Spinal cord (tissue), 9 donors: ENCODE measurements at regions not wholly inside any gene's neighbourhood (a gene's known extent, or its start where the extent isn't known, plus 50 kb on each side); places are given as distances from the start of the nearest gene placed in this dataset.

Experiments
- DNase-seq, 6 donors: peaks; one replicate each; pipeline versions ENCODE4 v3.0.0 to v3.0.0-alpha.2; 2013 to 2015; ENCODE audit warnings: low spot score in 6 of 6, low read depth in 4 of 6
- H3K27ac ChIP-seq: one replicate; pipeline ENCODE4 v1.5.1; 2013; ENCODE audit warnings: low read depth, low read length, control low read depth
- H3K27me3 ChIP-seq: one replicate; pipeline ENCODE4 v1.6.1; 2013; ENCODE audit warnings: low read length; ENCODE audit not compliant: control insufficient read depth, insufficient read depth
- H3K36me3 ChIP-seq: one replicate; pipeline ENCODE4 v1.6.1; 2013; ENCODE audit warnings: low read length; ENCODE audit not compliant: control insufficient read depth, insufficient read depth
- H3K4me1 ChIP-seq: one replicate; pipeline ENCODE4 v1.6.1; 2013; ENCODE audit warnings: low read length; ENCODE audit not compliant: control insufficient read depth, insufficient read depth
- H3K4me3 ChIP-seq: one replicate; pipeline ENCODE4 v1.5.1; 2013; ENCODE audit warnings: low read depth, low read length, control low read depth
- H3K9me3 ChIP-seq: one replicate; pipeline ENCODE4 v1.6.1; 2013; ENCODE audit warnings: low read length; ENCODE audit not compliant: control insufficient read depth, insufficient read depth
- WGBS: methylation state at CpG from one replicate; pipeline ENCODE4 v1.1.5; 2013; ENCODE audit warnings: missing lambda C conversion rate; ENCODE audit not compliant: insufficient coverage; 5-methylcytosine and 5-hydroxymethylcytosine counted together
- donor health status: healthy.

GRCh38 chr2:115904516-115904915 is 1462.1 kb downstream of the DPP10 start:
- no CpG with 5 or more reads among the region's 1 CpG for WGBS

DNA sequence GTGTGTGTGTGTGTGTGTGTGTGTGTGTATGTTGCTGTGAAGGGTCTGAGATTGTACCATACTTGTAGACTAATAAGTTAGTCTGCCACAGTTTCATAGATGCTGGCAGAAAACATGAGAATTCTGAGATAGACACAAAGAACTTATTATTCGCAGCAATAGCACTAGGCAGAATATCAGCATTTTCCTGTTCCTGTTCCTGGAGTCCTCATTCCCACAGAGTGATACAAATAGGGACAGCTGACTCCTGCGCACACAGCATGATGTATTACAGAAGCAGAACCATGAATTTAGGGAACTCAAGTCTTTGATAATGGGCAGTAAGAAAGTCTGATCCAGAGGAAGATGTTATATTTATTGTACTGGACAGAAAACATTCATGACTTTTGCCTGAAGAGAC is 1466.3 kb downstream of the DPP10 start:
- no peaks in the 10 kb centered on the region for H3K4me1 ChIP-seq
- H3K27ac ChIP-seq: no peak overlapping the region
- H3K9me3 ChIP-seq: no peaks in the 10 kb centered on the region
- H3K4me3 ChIP-seq: no peak overlapping the region
- no peaks in the 10 kb centered on the region for H3K27me3 ChIP-seq
- peak in 1 of 6 donors; percentile 3 for DNase-seq
- no peaks in the 10 kb centered on the region for H3K36me3 ChIP-seq
- 100% methylated on average over 2 of the region's 2 CpGs for WGBS

More at GRCh38 chr2:115904516-115904915, 1462.1 kb downstream of the DPP10 start:
- Histone ChIP-seq H3K36me3 (no peaks in the 10 kb centered on the region), H3K4me3 (no peak overlapping the region), H3K27ac (no peak overlapping the region), H3K9me3 (no peaks in the 10 kb centered on the region), H3K4me1 (no peaks in the 10 kb centered on the region), H3K27me3 (no peaks in the 10 kb centered on the region)
- DNase-seq: no peak

GRCh38 chr2:115910270-115910669 is 1467.8 kb downstream of the DPP10 start:
- H3K27me3 ChIP-seq: no peaks in the 10 kb centered on the region
- H3K36me3 ChIP-seq: no peaks in the 10 kb centered on the region
- WGBS: 89% methylated on average over 3 of the region's 6 CpGs
- DNase-seq: no peak
- H3K9me3 ChIP-seq: no peaks in the 10 kb centered on the region
- no peak overlapping the region for H3K27ac ChIP-seq
- no peaks in the 10 kb centered on the region for H3K4me1 ChIP-seq
- no peak overlapping the region for H3K4me3 ChIP-seq

DNA sequence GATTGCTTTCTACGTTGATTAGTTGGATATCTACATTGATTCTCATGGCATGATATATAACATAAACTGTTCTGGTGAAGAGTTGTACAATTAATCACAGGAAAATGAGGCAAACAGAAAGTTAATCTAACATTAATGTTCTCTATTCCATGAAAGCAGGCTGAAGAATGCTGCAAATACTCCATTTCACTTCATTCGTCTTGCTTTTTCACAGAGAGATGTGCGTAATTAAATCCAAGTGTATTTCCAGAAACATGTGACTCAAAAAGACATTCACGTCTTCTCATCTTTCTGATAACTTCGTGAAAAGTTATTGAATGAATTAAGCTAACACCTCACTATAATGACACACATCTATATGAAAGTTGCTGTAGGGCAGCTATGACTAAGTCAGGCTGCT is 1471.5 kb downstream of the DPP10 start:
- DNase-seq: no peak
- 100% methylated on average over 1 of the region's 5 CpGs for WGBS
- Histone ChIP-seq H3K27ac (no peak overlapping the region), H3K4me1 (no peaks in the 10 kb centered on the region), H3K4me3 (no peak overlapping the region), H3K9me3 (no peaks in the 10 kb centered on the region), H3K27me3 (no peaks in the 10 kb centered on the region), H3K36me3 (no peaks in the 10 kb centered on the region)

- WGBS: 50% methylated on average over 1 of the region's 2 CpGs
- no peaks in the 10 kb centered on the region for H3K9me3 ChIP-seq
- no peak overlapping the region for H3K27ac ChIP-seq
- no peaks in the 10 kb centered on the region for H3K27me3 ChIP-seq
- H3K4me3 ChIP-seq: no peak overlapping the region
- H3K4me1 ChIP-seq: no peaks in the 10 kb centered on the region
- no peak for DNase-seq
- no peaks in the 10 kb centered on the region for H3K36me3 ChIP-seq
These were observed 1479.1 kb downstream of the DPP10 start for GRCh38 chr2:115921541-115921940.

- DNase-seq: peak in 1 of 6 donors; percentile 12
- WGBS: 83% methylated on average over 1 of the region's 3 CpGs
- Histone ChIP-seq H3K27me3 (no peaks in the 10 kb centered on the region), H3K27ac (no peak overlapping the region), H3K4me1 (no peaks in the 10 kb centered on the region), H3K36me3 (no peaks in the 10 kb centered on the region), H3K9me3 (no peaks in the 10 kb centered on the region), H3K4me3 (no peak overlapping the region)
These were observed 1497.5 kb downstream of the DPP10 start for GRCh38 chr2:115939902-115940301.

GRCh38 chr2:115942800-115943199 is 1500.4 kb downstream of the DPP10 start:
- no peaks in the 10 kb centered on the region for H3K4me1 ChIP-seq
- no peak overlapping the region for H3K4me3 ChIP-seq
- no peak overlapping the region for H3K27ac ChIP-seq
- 40% methylated on average over 1 of the region's 5 CpGs for WGBS
- DNase-seq: peak in 3 of 6 donors; percentile 27 to 96 (median 47)
- H3K9me3 ChIP-seq: no peaks in the 10 kb centered on the region
- H3K36me3 ChIP-seq: no peaks in the 10 kb centered on the region
- no peaks in the 10 kb centered on the region for H3K27me3 ChIP-seq

DNA sequence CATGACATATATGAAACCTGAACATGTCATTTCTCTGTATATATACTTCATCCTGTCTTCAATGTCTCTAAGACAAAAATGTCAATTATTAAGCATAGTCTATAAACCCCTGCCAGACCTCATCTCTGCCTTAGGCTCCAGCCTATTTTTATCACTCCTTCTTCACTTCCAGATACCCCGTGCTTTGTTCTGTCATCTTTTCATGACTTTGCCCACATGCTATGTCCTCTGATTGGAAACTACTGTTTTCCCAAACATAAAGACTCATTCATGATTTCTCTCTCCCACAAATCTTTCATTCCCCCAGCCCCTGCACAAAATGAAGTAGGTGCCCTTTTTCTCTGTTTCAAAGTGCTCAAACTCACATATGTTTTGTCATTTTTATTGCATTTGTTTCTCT is 1503.9 kb downstream of the DPP10 start:
- no peaks in the 10 kb centered on the region for H3K27me3 ChIP-seq
- H3K27ac ChIP-seq: no peak overlapping the region
- H3K9me3 ChIP-seq: no peaks in the 10 kb centered on the region
- no peaks in the 10 kb centered on the region for H3K4me1 ChIP-seq
- 75% methylated on average over 1 of the region's 1 CpG for WGBS
- no peaks in the 10 kb centered on the region for H3K36me3 ChIP-seq
- no peak overlapping the region for H3K4me3 ChIP-seq
- DNase-seq: no peak

- WGBS: 100% methylated on average over 2 of the region's 2 CpGs
- Histone ChIP-seq H3K36me3 (no peaks in the 10 kb centered on the region), H3K27ac (no peak overlapping the region)
These were observed 1504.5 kb downstream of the DPP10 start for GRCh38 chr2:115946891-115947290.

DNA sequence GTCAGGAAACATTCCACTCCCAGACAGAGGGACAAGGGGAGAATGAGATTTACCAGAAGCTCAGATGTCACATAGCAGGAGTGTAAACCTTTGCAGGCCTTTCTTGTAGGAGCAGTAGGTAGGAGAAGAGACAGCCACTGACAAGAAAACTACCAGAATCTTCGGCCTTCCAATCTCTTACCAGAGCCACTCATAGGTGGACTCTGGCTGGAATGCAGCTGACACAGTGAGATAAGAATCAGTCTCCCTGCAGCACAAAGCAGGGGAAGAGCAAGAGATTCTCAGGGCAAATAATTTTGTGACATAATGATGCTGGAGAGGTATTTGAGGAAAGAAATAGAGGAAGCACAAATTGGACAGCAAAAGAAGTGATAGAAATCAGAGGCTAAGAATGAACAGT is 1534.5 kb downstream of the DPP10 start:
- Histone ChIP-seq H3K27me3 (no peaks in the 10 kb centered on the region), H3K9me3 (no peaks in the 10 kb centered on the region), H3K4me3 (no peak overlapping the region), H3K27ac (no peak overlapping the region), H3K4me1 (no peaks in the 10 kb centered on the region), H3K36me3 (no peaks in the 10 kb centered on the region)
- DNase-seq: no peak
- no CpG with 5 or more reads among the region's 1 CpG for WGBS

More at GRCh38 chr2:115946891-115947290, 1504.5 kb downstream of the DPP10 start:
- Histone ChIP-seq H3K4me3 (no peak overlapping the region), H3K27me3 (no peaks in the 10 kb centered on the region), H3K9me3 (no peaks in the 10 kb centered on the region), H3K4me1 (no peaks in the 10 kb centered on the region)
- no peak for DNase-seq
